ENCODE measurements at regions not wholly inside any gene's neighbourhood (a gene's known extent, or its start where the extent isn't known, plus 50 kb on each side); places are given as distances from the start of the nearest gene placed in this dataset.

GRCh38 chr2:157178874-157179273, 78.6 kb upstream of the GALNT5 start:
- Histone ChIP-seq H3K9me3 (ENCODE audit: insufficient read depth, low read depth, low read length) (no peaks in the 10 kb centered on the region), H4K20me1 (ENCODE audit: insufficient read depth, low read length) (no peaks in the 10 kb centered on the region), H3K4me2 (ENCODE audit: low read length) (no peak overlapping the region), H3K27me3 (ENCODE audit: insufficient read depth, low read length) (no peaks in the 10 kb centered on the region), H3K79me2 (ENCODE audit: insufficient read depth, low read length) (no peaks in the 10 kb centered on the region), H2AFZ (ENCODE audit: low read depth, low read length) (no peak overlapping the region), H3K36me3 (ENCODE audit: insufficient read depth, low read length) (no peaks in the 10 kb centered on the region), H3K9ac (ENCODE audit: low read length) (no peak overlapping the region), H3K4me3 (ENCODE audit: insufficient read depth, low read depth, low read length) (no peak overlapping the region), H3K27ac (ENCODE audit: low read depth, low read length) (no peak overlapping the region), H3K4me1 (ENCODE audit: insufficient read depth, low read length) (peaks cover 23% of the 10 kb centered on the region)
- Mint-ChIP-seq H3K4me1 (ENCODE audit: low read depth, unreplicated experiment) (peaks cover 5% of the 10 kb centered on the region), H3K27ac (ENCODE audit: unreplicated experiment) (no peak overlapping the region), H3K9me3 (ENCODE audit: unreplicated experiment) (no peaks in the 10 kb centered on the region), H3K27me3 (ENCODE audit: low read depth, unreplicated experiment) (no peaks in the 10 kb centered on the region), H3K36me3 (ENCODE audit: low read depth, unreplicated experiment) (no peaks in the 10 kb centered on the region), H3K4me3 (ENCODE audit: unreplicated experiment) (no peak overlapping the region)
- DNase-seq (ENCODE audit: low read depth) (no peak), FAIRE-seq (no peak)
- TF ChIP-seq EZH2 (IDR thresholded peaks at IDR 0.05; ENCODE audit: insufficient read depth, low read length) (no peak), CTCF (IDR thresholded peaks at IDR 0.05; ENCODE audit: insufficient read depth, low read depth, low read length) (no peak)

DNA sequence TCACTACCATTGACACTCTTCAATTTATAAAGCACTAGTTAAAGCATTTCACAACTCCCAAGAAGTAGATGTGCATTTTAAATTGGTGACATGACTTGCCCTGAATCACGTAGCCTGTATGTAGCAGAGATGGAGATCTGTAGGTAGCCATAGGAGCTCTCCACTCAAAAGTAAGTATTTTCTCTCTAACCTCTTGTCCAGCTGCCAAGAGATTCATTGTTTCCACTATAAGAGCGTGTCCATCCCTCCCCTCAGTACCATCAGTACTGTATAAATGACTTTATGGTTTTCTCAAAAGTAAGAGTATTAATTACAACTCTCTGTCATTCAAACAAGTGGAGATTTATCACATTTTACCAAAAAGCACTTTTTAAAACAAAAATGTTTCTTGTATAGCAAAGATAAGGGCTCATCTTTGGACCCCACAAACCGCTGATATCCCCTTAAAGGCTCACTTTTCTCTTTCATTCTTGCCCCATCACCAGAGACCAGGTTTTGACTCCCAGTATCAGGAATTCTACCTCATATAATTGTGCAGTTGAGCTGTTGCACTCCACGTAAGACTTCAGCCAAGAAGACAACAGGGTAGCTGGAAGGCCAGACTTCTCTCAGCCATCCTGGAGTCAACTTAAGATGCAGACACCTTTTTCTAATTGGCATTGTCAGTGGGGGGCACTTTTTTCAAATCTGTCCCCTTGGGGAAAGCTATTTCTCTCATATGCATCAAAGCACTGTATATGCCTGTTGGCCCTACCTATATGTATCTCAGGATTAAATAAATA, 78.0 kb upstream of the GALNT5 start:
- no peak overlapping the region for H3K27ac Mint-ChIP-seq (ENCODE audit: unreplicated experiment)
- Histone ChIP-seq H3K9me3 (ENCODE audit: insufficient read depth, low read depth, low read length) (no peaks in the 10 kb centered on the region), H3K4me3 (ENCODE audit: insufficient read depth, low read depth, low read length) (no peak overlapping the region), H3K9ac (ENCODE audit: low read length) (no peak overlapping the region), H3K4me2 (ENCODE audit: low read length) (no peak overlapping the region), H3K27me3 (ENCODE audit: insufficient read depth, low read length) (no peaks in the 10 kb centered on the region), H3K36me3 (ENCODE audit: insufficient read depth, low read length) (no peaks in the 10 kb centered on the region), H3K4me1 (ENCODE audit: insufficient read depth, low read length) (peaks cover 17% of the 10 kb centered on the region), H3K79me2 (ENCODE audit: insufficient read depth, low read length) (no peaks in the 10 kb centered on the region), H2AFZ (ENCODE audit: low read depth, low read length) (no peak overlapping the region), H3K27ac (ENCODE audit: low read depth, low read length) (no peak overlapping the region), H4K20me1 (ENCODE audit: insufficient read depth, low read length) (no peaks in the 10 kb centered on the region)
- DNase-seq (ENCODE audit: low read depth) (no peak), FAIRE-seq (no peak)
- no peaks in the 10 kb centered on the region for H3K4me1 Mint-ChIP-seq (ENCODE audit: low read depth, unreplicated experiment)
- no peak overlapping the region for H3K4me3 Mint-ChIP-seq (ENCODE audit: unreplicated experiment)
- TF ChIP-seq EZH2 (IDR thresholded peaks at IDR 0.05; ENCODE audit: insufficient read depth, low read length): no peak
- no peaks in the 10 kb centered on the region for H3K27me3 Mint-ChIP-seq (ENCODE audit: low read depth, unreplicated experiment)
- no peaks in the 10 kb centered on the region for H3K36me3 Mint-ChIP-seq (ENCODE audit: low read depth, unreplicated experiment)
- H3K9me3 Mint-ChIP-seq (ENCODE audit: unreplicated experiment): peaks cover 3% of the 10 kb centered on the region

DNA sequence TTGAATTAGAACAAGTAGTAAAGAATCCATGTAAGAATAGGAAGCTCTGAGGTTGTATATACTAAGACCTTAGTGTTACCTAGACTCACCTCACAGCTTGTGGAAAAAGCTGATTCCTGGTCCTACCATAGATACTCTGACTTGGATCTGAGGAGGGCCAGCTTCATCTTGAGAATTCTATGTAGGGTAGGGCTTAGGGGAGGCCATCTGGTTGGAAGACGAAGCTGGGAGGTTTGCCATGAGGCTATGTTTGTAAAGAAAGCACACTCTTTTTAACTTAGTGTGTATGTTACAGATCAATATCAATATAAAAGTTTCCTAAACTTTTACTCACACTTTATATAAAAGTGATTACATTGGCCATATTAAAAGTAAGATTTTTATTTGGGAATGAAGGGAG, 77.1 kb upstream of the GALNT5 start:
- H3K36me3 ChIP-seq (ENCODE audit: insufficient read depth, low read length): no peaks in the 10 kb centered on the region
- Mint-ChIP-seq H3K27me3 (ENCODE audit: low read depth, unreplicated experiment) (no peaks in the 10 kb centered on the region), H3K4me1 (ENCODE audit: low read depth, unreplicated experiment) (peaks cover under 1% of the 10 kb centered on the region), H3K27ac (ENCODE audit: unreplicated experiment) (no peak overlapping the region), H3K9me3 (ENCODE audit: unreplicated experiment) (peaks cover 3% of the 10 kb centered on the region), H3K36me3 (ENCODE audit: low read depth, unreplicated experiment) (no peaks in the 10 kb centered on the region), H3K4me3 (ENCODE audit: unreplicated experiment) (no peak overlapping the region)
- H3K9ac ChIP-seq (ENCODE audit: low read length): no peak overlapping the region
- H3K27ac ChIP-seq (ENCODE audit: low read depth, low read length): no peak overlapping the region
- H3K79me2 ChIP-seq (ENCODE audit: insufficient read depth, low read length): no peaks in the 10 kb centered on the region
- H3K4me2 ChIP-seq (ENCODE audit: low read length): no peak overlapping the region
- no peak for DNase-seq (ENCODE audit: low read depth)
- H3K9me3 ChIP-seq (ENCODE audit: insufficient read depth, low read depth, low read length): no peaks in the 10 kb centered on the region
- no peaks in the 10 kb centered on the region for H4K20me1 ChIP-seq (ENCODE audit: insufficient read depth, low read length)
- H3K4me1 ChIP-seq (ENCODE audit: insufficient read depth, low read length): peaks cover 16% of the 10 kb centered on the region
- no peak overlapping the region for H3K4me3 ChIP-seq (ENCODE audit: insufficient read depth, low read depth, low read length)
- no peaks in the 10 kb centered on the region for H3K27me3 ChIP-seq (ENCODE audit: insufficient read depth, low read length)
- TF ChIP-seq EZH2 (IDR thresholded peaks at IDR 0.05; ENCODE audit: insufficient read depth, low read length): no peak
- no peak for TF ChIP-seq CTCF (IDR thresholded peaks at IDR 0.05; ENCODE audit: insufficient read depth, low read depth, low read length)
- no peak for FAIRE-seq
- no peak overlapping the region for H2AFZ ChIP-seq (ENCODE audit: low read depth, low read length)

All from astrocyte (in vitro differentiated cells and primary cell).